ENCODE measurements at regions not wholly inside any gene's neighbourhood (a gene's known extent, or its start where the extent isn't known, plus 50 kb on each side); places are given as distances from the start of the nearest gene placed in this dataset.

DNA sequence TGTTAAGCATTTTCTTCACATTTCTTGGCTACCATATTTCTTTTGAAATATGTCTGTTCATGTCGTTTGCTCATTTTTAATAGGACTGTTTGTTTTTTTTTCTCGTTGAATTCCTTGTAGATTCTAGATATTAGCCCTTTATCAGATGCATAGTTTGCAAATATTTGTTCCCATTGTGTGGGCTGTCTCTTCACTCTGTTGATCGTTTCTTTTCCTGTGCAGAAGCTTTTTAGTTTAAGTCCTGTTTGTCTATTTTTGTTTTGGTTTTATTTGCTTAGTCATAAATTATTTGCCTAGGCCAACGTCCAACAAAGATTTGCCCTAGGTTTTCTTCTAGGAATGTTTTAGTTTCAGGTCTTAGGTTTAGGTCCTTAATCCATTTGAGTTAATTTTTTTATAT, 1494.7 kb downstream of the SUCLG1 start:
- TF ChIP-seq, protein P1, sequence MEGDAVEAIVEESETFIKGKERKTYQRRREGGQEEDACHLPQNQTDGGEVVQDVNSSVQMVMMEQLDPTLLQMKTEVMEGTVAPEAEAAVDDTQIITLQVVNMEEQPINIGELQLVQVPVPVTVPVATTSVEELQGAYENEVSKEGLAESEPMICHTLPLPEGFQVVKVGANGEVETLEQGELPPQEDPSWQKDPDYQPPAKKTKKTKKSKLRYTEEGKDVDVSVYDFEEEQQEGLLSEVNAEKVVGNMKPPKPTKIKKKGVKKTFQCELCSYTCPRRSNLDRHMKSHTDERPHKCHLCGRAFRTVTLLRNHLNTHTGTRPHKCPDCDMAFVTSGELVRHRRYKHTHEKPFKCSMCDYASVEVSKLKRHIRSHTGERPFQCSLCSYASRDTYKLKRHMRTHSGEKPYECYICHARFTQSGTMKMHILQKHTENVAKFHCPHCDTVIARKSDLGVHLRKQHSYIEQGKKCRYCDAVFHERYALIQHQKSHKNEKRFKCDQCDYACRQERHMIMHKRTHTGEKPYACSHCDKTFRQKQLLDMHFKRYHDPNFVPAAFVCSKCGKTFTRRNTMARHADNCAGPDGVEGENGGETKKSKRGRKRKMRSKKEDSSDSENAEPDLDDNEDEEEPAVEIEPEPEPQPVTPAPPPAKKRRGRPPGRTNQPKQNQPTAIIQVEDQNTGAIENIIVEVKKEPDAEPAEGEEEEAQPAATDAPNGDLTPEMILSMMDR (IDR thresholded peaks at IDR 0.05) = no peak
- no peak for TF ChIP-seq POLR2A (IDR thresholded peaks at IDR 0.05)
